Natural killer cell (primary cell): ENCODE measurements at regions not wholly inside any gene's neighbourhood (a gene's known extent, or its start where the extent isn't known, plus 50 kb on each side); places are given as distances from the start of the nearest gene placed in this dataset.

Experiments used
- ATAC-seq, 3 donors: fragments of 150-1000 bp in 2 of 3; fragments of 200-7000 bp in 1 of 3; cut with Tn5 transposase; 1 replicate in 1 of 3; 2 replicates in 2 of 3; pipeline ENCODE4 v1.10.0; 2021; ENCODE audit warnings: mild to moderate bottlenecking in 2 of 3, moderate library complexity in 2 of 3
- DNase-seq, 2 donors: peaks; one replicate each; pipeline versions ENCODE4 v3.0.0 to v3.0.0-alpha.2; 2013 to 2021; ENCODE audit warnings: mixed read lengths in 1 of 2
- H3K27ac ChIP-seq: one replicate; pipeline ENCODE4 v1.5.1; 2013; ENCODE audit warnings: mild to moderate bottlenecking, low read length
- H3K27me3 ChIP-seq: one replicate; pipeline ENCODE4 v1.6.1; 2013; ENCODE audit warnings: low read length; ENCODE audit not compliant: control insufficient read depth, insufficient read depth
- H3K36me3 ChIP-seq: one replicate; pipeline ENCODE4 v1.6.1; 2013; ENCODE audit warnings: low read length; ENCODE audit not compliant: control insufficient read depth, insufficient read depth
- H3K4me1 ChIP-seq: one replicate; pipeline ENCODE4 v1.6.1; 2013; ENCODE audit warnings: low read length; ENCODE audit not compliant: control insufficient read depth, insufficient read depth
- H3K4me3 ChIP-seq: one replicate; pipeline ENCODE4 v1.5.1; 2013; ENCODE audit warnings: low read length
- H3K9me3 ChIP-seq: one replicate; pipeline ENCODE4 v1.6.1; 2013; ENCODE audit warnings: low read length; ENCODE audit not compliant: control insufficient read depth, insufficient read depth
- H3K27ac Mint-ChIP-seq, 2 donors: one replicate each; pipeline ENCODE4 v1.8.0; 2022; ENCODE audit warnings: mild to moderate bottlenecking in 2 of 2, mixed read lengths in 2 of 2, moderate library complexity in 1 of 2
- H3K27me3 Mint-ChIP-seq, 2 donors: one replicate each; pipeline ENCODE4 v1.8.0; 2022; ENCODE audit warnings: low read depth in 2 of 2, mixed read lengths in 2 of 2
- H3K36me3 Mint-ChIP-seq: one replicate; pipeline ENCODE4 v1.8.0; 2022; ENCODE audit warnings: mixed read lengths
- H3K4me1 Mint-ChIP-seq, 2 donors: one replicate each; pipeline ENCODE4 v1.8.0; 2022; ENCODE audit warnings: mixed read lengths in 2 of 2
- H3K4me3 Mint-ChIP-seq: one replicate; pipeline ENCODE4 v1.8.0; 2022; ENCODE audit warnings: mild to moderate bottlenecking, moderate library complexity, mixed read lengths
- H3K9me3 Mint-ChIP-seq, 2 donors: one replicate each; pipeline ENCODE4 v1.8.0; 2022; ENCODE audit warnings: mixed read lengths in 2 of 2
- CTCF ChIP-seq: fragments of 200-600 bp; IDR thresholded peaks from one replicate; pipeline ENCODE4 v1.8.0; 2022; ENCODE audit warnings: antibody characterized with exemption
- WGBS: methylation state at CpG from one replicate; pipeline ENCODE4 v1.1.7; 2013; ENCODE audit warnings: missing lambda C conversion rate; ENCODE audit not compliant: insufficient coverage; 5-methylcytosine and 5-hydroxymethylcytosine counted together
- intact Hi-C: fragments of 100-400 bp; cut with micrococcal nuclease; formaldehyde crosslinking; loops from one replicate; pipeline ENCODE4 v1.14.2; 2022

DNA sequence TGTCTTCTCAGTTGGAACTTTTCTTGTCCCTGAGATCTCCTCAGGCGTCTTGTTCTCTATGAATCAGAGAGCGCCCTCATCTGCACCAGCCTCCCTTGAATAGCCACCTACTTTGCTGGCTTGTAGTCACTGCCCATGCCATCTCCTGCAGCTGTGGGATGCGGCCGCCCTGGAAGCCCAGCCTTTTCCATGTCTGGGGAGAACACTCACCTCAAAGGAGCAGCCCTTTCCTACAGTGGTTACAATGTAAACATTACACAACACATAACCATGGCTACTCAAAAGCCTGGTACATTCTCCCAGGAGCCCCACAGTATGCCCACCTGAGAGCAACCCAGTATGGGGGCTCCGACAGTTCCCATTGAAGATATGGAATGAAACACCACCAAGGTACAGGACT, 351.0 kb downstream of the EN1 start:
- Mint-ChIP-seq H3K9me3 (peaks cover 2 to 3% of the 10 kb centered on the region in 2 donors), H3K4me3 (no peak overlapping the region), H3K36me3 (no peaks in the 10 kb centered on the region), H3K4me1 (no peaks in the 10 kb centered on the region), H3K27me3 (peaks cover 0 to 2% of the 10 kb centered on the region in 2 donors), H3K27ac (no peak overlapping the region)
- no peaks in the 10 kb centered on the region for H3K27me3 ChIP-seq
- intact Hi-C loops, result no loop called here
- H3K36me3 ChIP-seq, result no peaks in the 10 kb centered on the region
- TF ChIP-seq CTCF, result no peak
- no peak for DNase-seq
- no peak for ATAC-seq
- WGBS, result 93% methylated on average over 5 of the region's 5 CpGs
- no peaks in the 10 kb centered on the region for H3K4me1 ChIP-seq
- H3K4me3 ChIP-seq, result no peak overlapping the region
- H3K9me3 ChIP-seq, result no peaks in the 10 kb centered on the region
- H3K27ac ChIP-seq, result no peak overlapping the region

DNA sequence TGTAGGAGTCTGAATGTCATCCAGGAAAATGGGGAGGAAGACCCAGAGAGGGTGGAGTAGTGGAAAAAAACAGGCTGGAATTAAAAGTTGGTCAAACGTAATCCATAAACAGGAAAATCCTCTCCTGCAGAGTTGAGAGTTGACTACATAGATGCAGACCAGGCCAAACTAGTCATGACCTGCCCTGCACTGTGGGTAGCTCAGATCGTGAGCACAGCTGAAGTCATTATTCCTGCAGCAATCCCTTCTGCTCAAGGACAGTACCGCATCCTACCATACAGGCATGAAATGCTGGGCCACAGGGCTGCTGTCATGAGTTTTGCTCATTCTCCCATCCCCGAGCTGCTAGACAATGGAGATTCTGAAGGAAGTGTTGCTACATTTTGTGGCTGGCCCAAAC, 352.2 kb downstream of the EN1 start:
- Mint-ChIP-seq H3K9me3 (peaks cover 2 to 3% of the 10 kb centered on the region in 2 donors), H3K4me1 (no peaks in the 10 kb centered on the region), H3K27ac (no peak overlapping the region), H3K27me3 (peaks cover 0 to 2% of the 10 kb centered on the region in 2 donors), H3K4me3 (no peak overlapping the region), H3K36me3 (no peaks in the 10 kb centered on the region)
- Histone ChIP-seq H3K4me3 (no peak overlapping the region), H3K27ac (no peak overlapping the region), H3K9me3 (no peaks in the 10 kb centered on the region), H3K36me3 (no peaks in the 10 kb centered on the region), H3K4me1 (no peaks in the 10 kb centered on the region), H3K27me3 (no peaks in the 10 kb centered on the region)
- DNase-seq, result no peak
- TF ChIP-seq CTCF, result no peak
- no peak for ATAC-seq
- intact Hi-C loops, result no loop called here
- WGBS, result 67% methylated on average over 4 of the region's 4 CpGs

GRCh38 chr2:118493213-118493612, 354.2 kb downstream of the EN1 start:
- no peaks in the 10 kb centered on the region for H3K27me3 ChIP-seq
- intact Hi-C loops, result no loop called here
- no peaks in the 10 kb centered on the region for H3K9me3 ChIP-seq
- no peak overlapping the region for H3K4me3 Mint-ChIP-seq
- no peak overlapping the region for H3K27ac Mint-ChIP-seq
- TF ChIP-seq CTCF, result no peak
- no peak overlapping the region for H3K4me3 ChIP-seq
- H3K36me3 ChIP-seq, result no peaks in the 10 kb centered on the region
- peaks cover 2 to 3% of the 10 kb centered on the region in 2 donors for H3K9me3 Mint-ChIP-seq
- no peak overlapping the region for H3K27ac ChIP-seq
- DNase-seq, result no peak
- no peak for ATAC-seq
- no peaks in the 10 kb centered on the region for H3K4me1 Mint-ChIP-seq
- peaks cover 0 to 2% of the 10 kb centered on the region in 2 donors for H3K27me3 Mint-ChIP-seq
- no peaks in the 10 kb centered on the region for H3K36me3 Mint-ChIP-seq
- no peaks in the 10 kb centered on the region for H3K4me1 ChIP-seq
- 81% methylated on average over 6 of the region's 7 CpGs for WGBS

DNA sequence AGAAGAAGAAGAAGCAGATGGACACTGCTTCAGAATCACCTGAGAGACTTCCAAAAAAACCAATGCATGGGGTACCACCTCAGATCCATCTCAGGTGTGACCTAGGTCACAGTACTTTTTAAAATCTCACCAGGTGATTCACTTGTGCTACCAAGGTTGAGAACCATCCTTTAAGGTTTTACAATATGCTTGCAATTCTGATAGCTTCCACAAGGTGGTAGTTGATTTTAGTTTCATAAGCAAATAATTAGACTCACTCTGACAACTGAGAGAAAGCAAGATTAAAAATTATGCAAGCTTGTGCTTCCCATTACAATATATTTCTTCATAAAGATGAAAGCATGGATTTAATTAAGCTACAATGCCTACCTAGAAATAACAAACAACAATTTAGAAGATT, 355.1 kb downstream of the EN1 start:
- H3K9me3 ChIP-seq, result no peaks in the 10 kb centered on the region
- peaks cover 0 to 2% of the 10 kb centered on the region in 2 donors for H3K27me3 Mint-ChIP-seq
- peaks cover 2 to 3% of the 10 kb centered on the region in 2 donors for H3K9me3 Mint-ChIP-seq
- no peak overlapping the region for H3K4me3 ChIP-seq
- DNase-seq (no peak), ATAC-seq (no peak)
- H3K4me1 Mint-ChIP-seq, result no peaks in the 10 kb centered on the region
- no peak for TF ChIP-seq CTCF
- H3K27ac ChIP-seq, result no peak overlapping the region
- no peaks in the 10 kb centered on the region for H3K36me3 ChIP-seq
- no peaks in the 10 kb centered on the region for H3K36me3 Mint-ChIP-seq
- H3K4me1 ChIP-seq, result no peaks in the 10 kb centered on the region
- intact Hi-C loops, result no loop called here
- no peaks in the 10 kb centered on the region for H3K27me3 ChIP-seq
- no peak overlapping the region for H3K4me3 Mint-ChIP-seq
- no peak overlapping the region for H3K27ac Mint-ChIP-seq
